ENCODE measurements at regions not wholly inside any gene's neighbourhood (a gene's known extent, or its start where the extent isn't known, plus 50 kb on each side); places are given as distances from the start of the nearest gene placed in this dataset.

GRCh38 chr3:73839032-73839431 is 214.3 kb upstream of the PDZRN3 start:
- no peak for DNase-seq
- no peak for TF ChIP-seq EZH2 (optimal IDR thresholded peaks at IDR 0.05; ENCODE audit: low read depth, low read length)
- TF ChIP-seq EZH2phosphoT487 (IDR thresholded peaks at IDR 0.05; ENCODE audit: low read length), result no peak
- no peak for TF ChIP-seq CTCF (IDR thresholded peaks at IDR 0.05; ENCODE audit: low read length)
- H3K9me2 ChIP-seq (replicated peaks; ENCODE audit: insufficient read depth, low read length), result no peaks in the 10 kb centered on the region
- no peaks in the 10 kb centered on the region for H4K20me1 ChIP-seq (ENCODE audit: insufficient read depth, low read length)
- no peaks in the 10 kb centered on the region for H3K9me3 ChIP-seq (replicated peaks; ENCODE audit: insufficient read depth, low read length)
- no peak overlapping the region for H3K9ac ChIP-seq (ENCODE audit: low read length)
- H2AFZ ChIP-seq (ENCODE audit: low read length), result no peak overlapping the region
- H3F3A ChIP-seq (ENCODE audit: insufficient read depth, low read length), result no peaks in the 10 kb centered on the region
- H3K27ac ChIP-seq (ENCODE audit: low read length), result no peak overlapping the region
- H3K4me2 ChIP-seq (ENCODE audit: low read depth, low read length), result no peak overlapping the region
- H3K4me3 ChIP-seq (ENCODE audit: low read length), result no peak overlapping the region
- H3K4me1 ChIP-seq (ENCODE audit: low read length), result no peaks in the 10 kb centered on the region
- no peaks in the 10 kb centered on the region for H3K36me3 ChIP-seq (replicated peaks; ENCODE audit: insufficient read depth, low read length)
- no peaks in the 10 kb centered on the region for H3K79me2 ChIP-seq (ENCODE audit: low read length)
- no peaks in the 10 kb centered on the region for H3K27me3 ChIP-seq (replicated peaks; ENCODE audit: insufficient read depth, low read length)

- H3K9ac ChIP-seq (ENCODE audit: low read length), result no peak overlapping the region
- H3K4me1 ChIP-seq (ENCODE audit: low read length), result no peaks in the 10 kb centered on the region
Measured at GRCh38 chr3:73835945-73836344, 211.2 kb upstream of the PDZRN3 start.

GRCh38 chr3:73832426-73832825 is 207.7 kb upstream of the PDZRN3 start:
- no peaks in the 10 kb centered on the region for H3K9me2 ChIP-seq (replicated peaks; ENCODE audit: insufficient read depth, low read length)
- no peaks in the 10 kb centered on the region for H3K79me2 ChIP-seq (ENCODE audit: low read length)
- H3K27ac ChIP-seq (ENCODE audit: low read length), result no peak overlapping the region
- H3K4me2 ChIP-seq (ENCODE audit: low read depth, low read length), result no peak overlapping the region
- H3K9me3 ChIP-seq (replicated peaks; ENCODE audit: insufficient read depth, low read length), result no peaks in the 10 kb centered on the region
- H4K20me1 ChIP-seq (ENCODE audit: insufficient read depth, low read length), result no peaks in the 10 kb centered on the region
- no peak overlapping the region for H3K4me3 ChIP-seq (ENCODE audit: low read length)
- H3K9ac ChIP-seq (ENCODE audit: low read length), result no peak overlapping the region
- H2AFZ ChIP-seq (ENCODE audit: low read length), result no peak overlapping the region
- no peak for DNase-seq
- no peaks in the 10 kb centered on the region for H3K4me1 ChIP-seq (ENCODE audit: low read length)
- no peaks in the 10 kb centered on the region for H3F3A ChIP-seq (ENCODE audit: insufficient read depth, low read length)
- H3K27me3 ChIP-seq (replicated peaks; ENCODE audit: insufficient read depth, low read length), result no peaks in the 10 kb centered on the region
- no peaks in the 10 kb centered on the region for H3K36me3 ChIP-seq (replicated peaks; ENCODE audit: insufficient read depth, low read length)
- TF ChIP-seq EZH2 (optimal IDR thresholded peaks at IDR 0.05; ENCODE audit: low read depth, low read length) (no peak), CTCF (IDR thresholded peaks at IDR 0.05; ENCODE audit: low read length) (no peak), EZH2phosphoT487 (IDR thresholded peaks at IDR 0.05; ENCODE audit: low read length) (no peak)

More at GRCh38 chr3:73835945-73836344, 211.2 kb upstream of the PDZRN3 start:
- H3F3A ChIP-seq (ENCODE audit: insufficient read depth, low read length), result no peaks in the 10 kb centered on the region
- no peaks in the 10 kb centered on the region for H4K20me1 ChIP-seq (ENCODE audit: insufficient read depth, low read length)
- no peaks in the 10 kb centered on the region for H3K36me3 ChIP-seq (replicated peaks; ENCODE audit: insufficient read depth, low read length)
- no peak for TF ChIP-seq EZH2phosphoT487 (IDR thresholded peaks at IDR 0.05; ENCODE audit: low read length)
- no peak for TF ChIP-seq EZH2 (optimal IDR thresholded peaks at IDR 0.05; ENCODE audit: low read depth, low read length)
- TF ChIP-seq CTCF (IDR thresholded peaks at IDR 0.05; ENCODE audit: low read length), result no peak
- no peak overlapping the region for H2AFZ ChIP-seq (ENCODE audit: low read length)
- H3K9me2 ChIP-seq (replicated peaks; ENCODE audit: insufficient read depth, low read length), result no peaks in the 10 kb centered on the region
- H3K27me3 ChIP-seq (replicated peaks; ENCODE audit: insufficient read depth, low read length), result no peaks in the 10 kb centered on the region
- no peak overlapping the region for H3K4me2 ChIP-seq (ENCODE audit: low read depth, low read length)
- no peaks in the 10 kb centered on the region for H3K79me2 ChIP-seq (ENCODE audit: low read length)
- no peaks in the 10 kb centered on the region for H3K9me3 ChIP-seq (replicated peaks; ENCODE audit: insufficient read depth, low read length)
- no peak overlapping the region for H3K4me3 ChIP-seq (ENCODE audit: low read length)
- H3K27ac ChIP-seq (ENCODE audit: low read length), result no peak overlapping the region
- DNase-seq, result no peak
